ENCODE measurements at regions not wholly inside any gene's neighbourhood (a gene's known extent, or its start where the extent isn't known, plus 50 kb on each side); places are given as distances from the start of the nearest gene placed in this dataset.
"Not testable (repeated sequence)": the region's sequence is repeated elsewhere in the genome, so short reads cannot be mapped to it uniquely, and the experiment has no call there.

GRCh38 chr14:89484051-89484844, 67.2 kb upstream of the FOXN3 start:
- DNase-seq = no peak

DNA sequence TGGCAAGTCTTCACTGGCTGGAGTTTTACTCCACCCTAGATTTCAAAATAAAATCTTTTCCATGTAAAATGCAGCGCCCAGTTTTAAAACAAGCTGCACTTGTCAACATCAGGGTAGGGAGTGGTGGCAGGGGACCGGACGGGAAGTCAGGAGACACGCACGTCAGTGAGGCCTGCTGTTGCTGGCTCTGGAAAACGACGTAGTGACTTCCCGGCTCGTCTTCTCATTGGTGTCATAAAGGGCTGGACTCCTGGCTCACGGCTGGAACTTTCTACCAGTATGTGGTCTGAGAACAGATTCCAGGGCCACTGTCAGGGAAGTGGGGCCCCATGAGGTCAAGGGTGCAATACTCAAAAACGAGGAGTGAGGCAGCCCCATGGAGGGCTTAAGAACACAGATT, 64.2 kb upstream of the FOXN3 start:
- DNase-seq = no peak

DNA sequence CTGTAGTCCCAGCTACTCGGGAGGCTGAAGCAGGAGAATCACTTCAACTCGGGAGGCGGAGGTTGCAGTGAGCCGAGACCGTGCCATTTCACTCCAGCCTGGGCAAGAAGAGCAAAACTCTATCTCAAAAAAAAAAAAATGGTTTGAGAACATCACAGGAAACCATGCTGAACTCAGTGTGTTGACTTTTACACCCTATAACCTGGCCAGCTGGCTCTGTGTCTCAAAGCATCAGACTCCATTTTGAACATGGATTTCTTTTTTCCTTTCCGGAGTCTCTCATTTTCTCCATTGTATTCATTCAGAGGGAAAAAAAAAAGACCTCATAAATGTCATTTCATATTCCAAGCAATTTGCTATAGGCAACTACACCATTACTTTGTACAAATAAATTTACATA, 63.2 kb upstream of the FOXN3 start:
- DNase-seq = no peak

GRCh38 chr14:89479802-89480201, 62.8 kb upstream of the FOXN3 start:
- no peak for DNase-seq

GRCh38 chr14:89477391-89477790, 60.4 kb upstream of the FOXN3 start:
- no peak for DNase-seq

DNA sequence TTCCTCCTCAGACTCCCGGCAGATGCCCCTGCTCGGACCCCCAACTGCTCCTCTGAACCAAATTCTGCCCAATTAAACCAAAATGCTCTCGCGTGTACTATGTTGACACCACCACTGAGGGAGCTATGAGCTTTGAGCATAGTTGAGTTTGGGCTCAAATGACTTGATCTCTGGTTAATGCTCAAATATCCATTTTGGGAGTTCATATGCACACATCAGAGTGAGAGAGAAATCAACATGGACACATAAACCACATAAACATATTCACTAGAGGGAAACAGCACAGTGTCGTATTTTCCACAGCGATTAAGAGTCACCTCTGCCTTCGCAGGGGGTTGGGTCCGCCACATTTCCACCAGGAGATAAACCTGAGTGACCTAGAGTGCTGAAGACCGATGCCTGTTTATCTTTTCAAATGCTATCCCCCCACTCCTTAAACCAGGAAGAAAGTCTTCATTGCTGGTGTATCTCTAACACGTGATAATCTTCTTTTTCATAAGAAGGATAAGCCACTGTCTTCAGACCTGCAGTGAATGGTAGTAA, 59.4 kb upstream of the FOXN3 start:
- no peak for DNase-seq

DNA sequence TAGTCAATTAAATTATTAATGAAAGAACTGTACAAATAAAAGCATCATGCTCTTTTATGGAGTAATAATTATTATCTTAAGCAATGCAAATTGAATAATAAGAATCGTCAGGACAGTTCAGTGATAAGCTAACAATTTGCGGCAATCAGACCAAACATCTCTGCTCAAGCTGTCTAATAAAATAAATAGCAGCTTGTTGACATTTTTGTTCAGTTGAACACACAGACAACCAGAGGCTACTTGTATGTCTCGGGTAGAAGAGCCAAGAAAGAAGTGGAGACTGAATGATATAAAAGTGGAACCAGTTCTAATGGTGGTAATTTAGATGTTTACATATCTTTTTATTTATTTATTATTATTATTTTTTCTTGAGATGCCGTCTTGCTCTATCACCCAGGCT, 57.4 kb upstream of the FOXN3 start:
- no peak for DNase-seq

DNA sequence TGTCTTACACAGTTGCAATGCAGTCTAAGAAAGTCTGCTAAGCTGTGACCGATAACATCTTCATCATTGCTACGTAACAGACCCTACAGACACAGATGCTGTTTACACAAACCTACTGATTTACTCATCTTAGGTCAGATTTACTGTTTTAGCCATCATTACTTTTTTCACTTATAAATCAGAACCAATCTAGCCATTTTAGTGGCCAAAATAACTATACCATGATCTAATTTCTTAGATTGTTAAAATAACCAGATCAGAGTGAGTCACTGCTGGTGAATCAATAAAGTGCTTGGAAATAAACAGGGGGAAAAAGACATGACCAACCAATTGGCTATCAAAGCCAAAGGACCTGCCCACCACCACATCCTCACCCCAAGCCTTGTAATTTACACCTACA, 57.0 kb upstream of the FOXN3 start:
- DNase-seq = no peak

DNA sequence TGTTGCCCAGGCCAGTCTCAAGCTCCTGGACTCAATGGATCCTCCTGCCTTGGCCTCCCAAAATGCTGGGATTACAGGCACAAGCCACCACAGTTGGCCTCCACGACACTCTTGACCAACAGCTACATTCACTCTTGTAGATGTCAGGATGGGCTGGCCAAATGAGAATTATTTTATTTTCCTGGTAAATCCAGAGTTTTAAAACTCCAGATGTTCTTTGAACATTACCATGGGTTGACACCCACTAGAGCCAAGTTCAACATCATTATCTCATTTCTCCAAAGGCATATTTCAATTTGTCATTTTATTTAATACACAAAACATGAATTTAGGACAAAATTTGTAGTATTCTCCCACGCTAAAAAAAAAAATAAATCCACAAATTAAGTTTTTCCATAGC, 56.5 kb upstream of the FOXN3 start:
- DNase-seq = no peak

- DNase-seq = no peak
These were observed 53.4 kb upstream of the FOXN3 start for GRCh38 chr14:89470401-89470800.

- DNase-seq = no peak
These were observed 52.5 kb upstream of the FOXN3 start for GRCh38 chr14:89469210-89470198.

DNA sequence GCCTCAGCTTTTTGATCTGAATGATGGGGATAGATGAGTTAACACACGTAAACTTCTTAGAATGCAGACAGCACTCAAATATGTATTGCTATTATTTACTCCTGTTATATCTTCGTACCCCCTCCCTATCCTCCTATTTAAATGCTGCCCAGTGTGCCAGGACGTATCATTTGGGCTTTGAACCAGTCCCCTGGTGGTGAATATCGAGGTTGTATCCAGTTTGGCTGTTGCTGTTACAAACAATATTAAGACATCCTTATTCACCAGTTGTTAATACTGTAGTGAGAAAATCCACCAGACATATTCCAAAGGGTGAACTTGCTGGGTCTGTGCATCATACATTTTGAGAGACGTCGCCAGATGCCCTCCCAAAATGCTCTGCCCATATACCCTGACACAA, 51.5 kb upstream of the FOXN3 start:
- no peak for DNase-seq

DNA sequence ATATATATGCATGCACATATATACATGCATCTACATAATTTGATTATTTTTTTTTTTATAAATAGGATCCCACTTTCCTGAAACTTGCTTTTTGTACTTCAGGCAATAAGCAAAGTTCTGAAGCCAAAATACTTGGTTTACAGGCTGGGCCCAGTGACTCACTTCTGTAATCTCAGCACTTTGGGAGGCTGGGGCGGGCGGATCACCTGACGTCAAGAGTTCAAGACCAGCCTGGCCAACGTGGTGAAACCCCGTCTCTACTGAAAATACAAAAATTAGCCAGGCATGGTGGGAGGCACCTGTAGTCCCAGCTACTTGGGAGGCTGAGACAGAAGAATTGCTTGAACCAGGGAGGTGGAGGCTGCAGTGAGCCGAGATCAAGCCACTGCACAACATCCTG, 51.0 kb upstream of the FOXN3 start:
- not testable (repeated sequence) for DNase-seq

DNA sequence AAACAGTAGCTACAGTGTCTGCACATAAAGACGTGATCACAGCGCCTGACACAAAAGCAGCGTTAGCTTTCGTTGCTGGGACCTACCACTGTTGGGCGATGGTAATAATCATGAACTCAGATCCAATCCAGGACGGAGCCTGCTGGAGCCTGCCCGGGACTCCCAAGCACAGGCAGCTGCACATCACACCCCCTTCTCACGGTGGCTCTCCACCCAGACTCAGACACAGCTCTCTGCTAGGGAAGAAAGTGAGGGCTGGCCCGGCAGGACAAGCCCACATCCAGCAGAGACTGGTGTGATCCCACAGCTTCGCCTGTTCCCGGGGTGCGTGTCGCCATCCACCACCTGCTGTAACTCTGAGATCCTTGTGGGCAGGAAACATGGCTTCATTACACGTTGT, 49.9 kb upstream of the FOXN3 start:
- no peak for DNase-seq

Data from 8988T (cell line).